IMR-90 (cell line): ENCODE measurements at regions not wholly inside any gene's neighbourhood (a gene's known extent, or its start where the extent isn't known, plus 50 kb on each side); places are given as distances from the start of the nearest gene placed in this dataset.
A peak's percentile ranks its signal among the peaks of the same experiment; 100 is the strongest.

ENCODE experiments used
- ATAC-seq: fragments of 200-7000 bp; cut with Tn5 transposase; 2 replicates; pipeline ENCODE4 v1.9.1; 2020; ENCODE audit warnings: low read depth, mild to moderate bottlenecking, moderate library complexity
- BruUV-seq: library from RNA; stranded (reverse); fragments of 400-500 nt; replicated peaks from 2 replicates; lab custom pipeline; 2021; lab: Mats Ljungman, UMichigan
- CTCF ChIA-PET: fragments of 300-600 bp; formaldehyde crosslinking; extraction: SDS; loops from one replicate; lab custom pipeline; 2021; ENCODE audit warnings: antibody characterized with exemption; lab: Yijun Ruan, JAX
- POLR2A ChIA-PET: fragments of 300-600 bp; sonication (Branson Sonifier 250); formaldehyde crosslinking; loops from one replicate; lab custom pipeline; 2022; ENCODE audit warnings: antibody characterized with exemption; ENCODE audit not compliant: unreplicated experiment; lab: Charles Lee
- DNase-seq: peaks from one replicate; pipeline ENCODE4 v3.0.0; 2013
- H2AFZ ChIP-seq: replicated peaks from 2 replicates; pipeline ENCODE3; 2013; ENCODE audit warnings: low read length, mild to moderate bottlenecking; ENCODE audit not compliant: poor library complexity
- H2AK5ac ChIP-seq: 2 replicates; pipeline ENCODE4 v1.6.1; 2013; ENCODE audit warnings: low read depth, low read length, inconsistent platforms
- H2AK9ac ChIP-seq: replicated peaks from 2 replicates; pipeline ENCODE3; 2013; ENCODE audit warnings: mild to moderate bottlenecking, low read depth, low read length, moderate library complexity; ENCODE audit not compliant: poor library complexity
- H2BK120ac ChIP-seq: 2 replicates; pipeline ENCODE4 v1.6.1; 2013; ENCODE audit warnings: low read depth, low read length, inconsistent platforms
- H2BK15ac ChIP-seq: 3 replicates; pipeline ENCODE4 v1.6.1; 2013; ENCODE audit warnings: low read depth, low read length, inconsistent platforms
- H2BK20ac ChIP-seq: 2 replicates; pipeline ENCODE4 v1.6.1; 2013; ENCODE audit warnings: low read depth, mild to moderate bottlenecking, inconsistent platforms, low read length, moderate library complexity
- H2BK5ac ChIP-seq: 2 replicates; pipeline ENCODE4 v1.6.1; 2013; ENCODE audit warnings: mild to moderate bottlenecking, low read depth, low read length, inconsistent platforms; ENCODE audit not compliant: poor library complexity, severe bottlenecking
- H3K14ac ChIP-seq: replicated peaks from 2 replicates; pipeline ENCODE4 v1.6.1; 2013; ENCODE audit warnings: low read depth, low read length, inconsistent platforms
- H3K18ac ChIP-seq: 2 replicates; pipeline ENCODE4 v1.6.1; 2013; ENCODE audit warnings: low read depth, low read length, control low read depth
- H3K23ac ChIP-seq: 2 replicates; pipeline ENCODE4 v1.6.1; 2013; ENCODE audit warnings: low read depth, low read length, inconsistent platforms
- H3K27ac ChIP-seq: 2 replicates; pipeline ENCODE4 v1.5.1; 2013; ENCODE audit warnings: mild to moderate bottlenecking, control low read depth, low read length; ENCODE audit not compliant: insufficient read depth
- H3K27me3 ChIP-seq: 2 replicates; pipeline ENCODE4 v1.6.1; 2013; ENCODE audit warnings: low read length; ENCODE audit not compliant: control insufficient read depth, insufficient read depth
- H3K36me3 ChIP-seq: 2 replicates; pipeline ENCODE4 v1.6.1; 2013; ENCODE audit warnings: low read length, mixed read lengths; ENCODE audit not compliant: control insufficient read depth, insufficient read depth
- H3K4ac ChIP-seq: 2 replicates; pipeline ENCODE4 v1.6.1; 2013; ENCODE audit warnings: low read depth, low read length, inconsistent platforms
- H3K4me1 ChIP-seq: 2 replicates; pipeline ENCODE4 v1.6.1; 2013; ENCODE audit warnings: low read length, mixed read lengths; ENCODE audit not compliant: control insufficient read depth, insufficient read depth
- H3K4me2 ChIP-seq: 2 replicates; pipeline ENCODE4 v1.6.1; 2013; ENCODE audit warnings: low read depth, mild to moderate bottlenecking, control low read depth, low read length, moderate library complexity
- H3K4me3 ChIP-seq: 2 replicates; pipeline ENCODE4 v1.5.1; 2013; ENCODE audit warnings: low read depth, mild to moderate bottlenecking, control low read depth, low read length, moderate library complexity; ENCODE audit not compliant: insufficient read depth
- H3K56ac ChIP-seq: 2 replicates; pipeline ENCODE4 v1.6.1; 2013; ENCODE audit warnings: low read length, inconsistent platforms; ENCODE audit not compliant: insufficient read depth; ENCODE audit errors: extremely low read depth
- H3K79me1 ChIP-seq, 2 experiments: 2 replicates each; pipeline ENCODE4 v1.6.1; 2013; ENCODE audit warnings: low read length in 2 of 2, inconsistent platforms in 1 of 2, low read depth in 1 of 2
- H3K9ac ChIP-seq: 2 replicates; pipeline ENCODE4 v1.6.1; 2013; ENCODE audit warnings: low read depth, low read length, control low read depth
- H3K9me1 ChIP-seq: 2 replicates; pipeline ENCODE4 v1.6.1; 2013; ENCODE audit warnings: low read length, inconsistent platforms; ENCODE audit not compliant: insufficient read depth
- H3K9me3 ChIP-seq: 2 replicates; pipeline ENCODE4 v1.6.1; 2013; ENCODE audit warnings: low read length; ENCODE audit not compliant: control insufficient read depth, insufficient read depth
- H4K20me1 ChIP-seq: 2 replicates; pipeline ENCODE4 v1.6.1; 2013; ENCODE audit warnings: low read length, inconsistent platforms; ENCODE audit not compliant: insufficient read depth
- H4K5ac ChIP-seq: 2 replicates; pipeline ENCODE4 v1.6.1; 2013; ENCODE audit warnings: mild to moderate bottlenecking, low read depth, low read length, control low read depth
- H4K8ac ChIP-seq, 2 experiments: 2 replicates each; pipeline ENCODE4 v1.6.1; 2013; ENCODE audit warnings: low read depth in 2 of 2, low read length in 2 of 2, control low read depth in 1 of 2, inconsistent platforms in 1 of 2
- H4K91ac ChIP-seq: 2 replicates; pipeline ENCODE4 v1.6.1; 2013; ENCODE audit warnings: low read depth, low read length, inconsistent platforms; ENCODE audit not compliant: insufficient read depth
- CEBPB ChIP-seq: IDR thresholded peaks from 2 replicates; pipeline ENCODE4 v1.6.1; 2012; ENCODE audit warnings: low read depth, low read length, improper control_type of control experiment
- RAD21 ChIP-seq: IDR thresholded peaks from 2 replicates; pipeline ENCODE4 v1.6.1; 2012; ENCODE audit warnings: low read length, improper control_type of control experiment
- WGBS, 2 experiments: methylation state at CpG; one replicate each; pipeline versions ENCODE4 v1.1.5 to v1.1.7; 2013; ENCODE audit warnings: missing lambda C conversion rate in 2 of 2; ENCODE audit not compliant: insufficient read length in 1 of 2; ENCODE audit errors: extremely low coverage in 2 of 2; 5-methylcytosine and 5-hydroxymethylcytosine counted together
- dilution Hi-C: fragments of 300-500 bp; cut with HindIII; formaldehyde crosslinking; loops from one replicate; pipeline ENCODE4 v1.14.3; 2018; ENCODE audit warnings: low sequenced_read_pairs; ENCODE audit not compliant: unreplicated experiment
- in situ Hi-C: fragments of 300-500 bp; cut with MboI; formaldehyde crosslinking; loops from 3 replicates; pipeline ENCODE4 v1.14.3; 2019; ENCODE audit warnings: low sequenced_read_pairs, inconsistent platforms, mixed read lengths
- intact Hi-C: fragments of 100-400 bp; cut with micrococcal nuclease; formaldehyde crosslinking; loops from 2 replicates; pipeline ENCODE4 v1.10.0; 2022
- TF ChIP-seq, protein P1 (sequence below): fragments of 150-350 bp; IDR thresholded peaks from 2 replicates; pipeline ENCODE4 v1.6.1; 2017; ENCODE audit warnings: mild to moderate bottlenecking, antibody characterized with exemption, low read length, low read depth

DNA sequence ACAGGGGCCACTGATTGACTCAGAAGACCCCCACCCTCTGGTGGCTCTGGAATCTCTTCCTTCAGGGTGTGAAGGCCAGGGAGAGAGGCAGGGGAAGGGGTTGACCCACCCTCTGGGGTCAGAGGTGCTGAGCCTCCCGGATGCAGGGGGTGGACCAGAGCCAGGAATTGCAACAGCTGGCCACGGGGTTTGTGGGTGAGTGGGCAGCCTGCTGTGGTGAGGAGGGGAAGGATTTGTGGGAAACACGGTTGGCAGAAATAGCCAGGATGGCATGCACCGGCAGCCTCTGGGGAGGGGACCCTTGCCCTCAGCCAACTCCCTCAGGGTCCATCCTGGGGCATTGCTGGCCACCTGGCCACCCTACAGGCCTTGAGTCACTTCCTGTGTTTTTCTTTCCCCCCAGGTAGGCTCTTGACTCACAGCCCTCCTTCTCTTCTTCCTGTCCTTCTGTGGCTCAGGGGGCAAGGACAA, 92.8 kb downstream of the MRPL14 start:
- intact Hi-C loops = no loop called here

More for the DNA sequence above, 92.8 kb downstream of the MRPL14 start:
- Histone ChIP-seq H3K36me3 (no peaks in the 10 kb centered on the region), H3K79me1 (no peaks in the 10 kb centered on the region), H2AFZ (peak overlapping the region; percentile 44), H4K91ac (peak overlapping the region; percentile 50), H2BK15ac (peak overlapping the region; percentile 45; the same call in 2 of the 3 replicates), H3K14ac (peak overlapping the region; percentile 67), H3K4ac (peak overlapping the region; percentile 72), H3K4me2 (no peak overlapping the region), H3K9me3 (no peaks in the 10 kb centered on the region), H2BK20ac (peak overlapping the region; percentile 47), H3K27ac (no peak overlapping the region; the same call in 1 of the 2 replicates), H2BK5ac (peak overlapping the region; percentile 34), H3K9ac (no peak overlapping the region), H4K8ac (peak overlapping the region; percentile 31 to 42; a peak in 2 of 4 replicates), H2AK5ac (peak overlapping the region; percentile 81), H4K5ac (peak overlapping the region; percentile 62), H3K56ac (no peak overlapping the region), H3K27me3 (no peaks in the 10 kb centered on the region), H3K23ac (peak overlapping the region; percentile 60; the same call in 1 of the 2 replicates), H3K18ac (peak overlapping the region; percentile 61), H3K9me1 (peaks cover 22% of the 10 kb centered on the region), H3K4me3 (no peak overlapping the region), H2BK120ac (peak overlapping the region; percentile 88), H4K20me1 (no peaks in the 10 kb centered on the region), H3K4me1 (peaks cover 25% of the 10 kb centered on the region), H2AK9ac (peak overlapping the region; percentile 71)
- CTCF ChIA-PET = no interaction called here
- POLR2A ChIA-PET = no interaction called here
- no CpG with 5 or more reads among the region's 4 CpGs for WGBS, 2 experiments
- no peak for ATAC-seq
- dilution Hi-C loops (no loop called here), in situ Hi-C loops (no loop called here)
- DNase-seq = no peak
- BruUV-seq = no TSS peak
- TF ChIP-seq CEBPB (no peak), RAD21 (no peak)
- TF ChIP-seq, protein P1, sequence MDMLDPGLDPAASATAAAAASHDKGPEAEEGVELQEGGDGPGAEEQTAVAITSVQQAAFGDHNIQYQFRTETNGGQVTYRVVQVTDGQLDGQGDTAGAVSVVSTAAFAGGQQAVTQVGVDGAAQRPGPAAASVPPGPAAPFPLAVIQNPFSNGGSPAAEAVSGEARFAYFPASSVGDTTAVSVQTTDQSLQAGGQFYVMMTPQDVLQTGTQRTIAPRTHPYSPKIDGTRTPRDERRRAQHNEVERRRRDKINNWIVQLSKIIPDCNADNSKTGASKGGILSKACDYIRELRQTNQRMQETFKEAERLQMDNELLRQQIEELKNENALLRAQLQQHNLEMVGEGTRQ = no peak
